H1 (cell line): ENCODE measurements at regions not wholly inside any gene's neighbourhood (a gene's known extent, or its start where the extent isn't known, plus 50 kb on each side); places are given as distances from the start of the nearest gene placed in this dataset.

Experiments
- CHD7 ChIP-seq: fragments of 300-600 bp; sonication (generic); IDR thresholded peaks from 2 replicates; pipeline ENCODE4 v1.7.1; 2012; ENCODE audit warnings: low read length, moderate library complexity, mild to moderate bottlenecking, inconsistent platforms; ENCODE audit not compliant: insufficient replicate concordance
- KDM4A ChIP-seq: IDR thresholded peaks from one replicate; pipeline ENCODE4 v1.7.1; 2012; ENCODE audit warnings: low read depth, mild to moderate bottlenecking, moderate library complexity, low read length, inconsistent platforms; ENCODE audit not compliant: severe bottlenecking
- RAD21 ChIP-seq, 2 experiments: IDR thresholded peaks in 1 of 2; conservative IDR thresholded peaks in 1 of 2; 2 replicates each; pipeline ENCODE4 v1.6.1; 2011; ENCODE audit warnings: low read depth in 2 of 2, low read length in 2 of 2, improper control_type of control experiment in 1 of 2, inconsistent platforms in 1 of 2, mild to moderate bottlenecking in 1 of 2, moderate library complexity in 1 of 2

- no peak for TF ChIP-seq CHD7
- no peak for TF ChIP-seq RAD21 (IDR thresholded peaks at IDR 0.05 in 1 of 2, conservative IDR thresholded peaks at IDR 0.05 in 1 of 2; ENCODE audit: low read depth in 2 of 2, low read length in 2 of 2)
- no peak for TF ChIP-seq KDM4A
Measured at GRCh38 chr7:16044645-16045044, 358.2 kb upstream of the MEOX2 start (continued).
